GM12878 (cell line): ENCODE measurements at regions not wholly inside any gene's neighbourhood (a gene's known extent, or its start where the extent isn't known, plus 50 kb on each side); places are given as distances from the start of the nearest gene placed in this dataset.

Experiments used
- ATAC-seq: fragments of 200-7000 bp; cut with Tn5 transposase; 3 replicates; pipeline ENCODE4 v1.9.1; 2020; ENCODE audit warnings: mild to moderate bottlenecking, moderate library complexity
- BruUV-seq: library from RNA; stranded (reverse); fragments of 400-500 nt; replicated peaks from 2 replicates; lab custom pipeline; 2021; lab: Mats Ljungman, UMichigan
- CTCF ChIA-PET: fragments of 300-600 bp; sonication (Branson Sonifier 250); formaldehyde crosslinking; extraction: SDS; loops from one replicate; lab custom pipeline; 2021; ENCODE audit warnings: inconsistent platforms; lab: Yijun Ruan, JAX
- POLR2A ChIA-PET: fragments of 350-600 bp; formaldehyde crosslinking; extraction: SDS; loops from one replicate; lab custom pipeline; 2021; ENCODE audit warnings: inconsistent platforms; lab: Charles Lee
- RAD21 ChIA-PET: fragments of 300-600 bp; sonication (Branson Sonifier 250); formaldehyde crosslinking; loops from one replicate; lab custom pipeline; 2023; ENCODE audit warnings: antibody characterized with exemption; ENCODE audit not compliant: unreplicated experiment; lab: Charles Lee
- SMC1A ChIA-PET: fragments of 300-600 bp; sonication (Branson Sonifier 250); formaldehyde crosslinking; loops from one replicate; lab custom pipeline; 2023; ENCODE audit not compliant: unreplicated experiment, uncharacterized antibody; lab: Charles Lee
- DNase-seq: peaks from one replicate; pipeline ENCODE4 v3.0.0-alpha.2; 2011; ENCODE audit warnings: low read depth, low spot score
- FAIRE-seq: peaks from 3 replicates; lab custom pipeline; 2011; peaks lifted over from hg19 to GRCh38; lab: Jason Lieb, UNC
- H2AFZ ChIP-seq: 2 replicates; pipeline ENCODE4 v1.6.0; 2011; ENCODE audit warnings: low read depth, low read length, control low read depth; ENCODE audit not compliant: control insufficient read depth
- H3K27ac ChIP-seq: 2 replicates; pipeline ENCODE4 v1.5.1; 2011; ENCODE audit warnings: control low read depth; ENCODE audit not compliant: control insufficient read depth, insufficient read depth
- H3K27me3 ChIP-seq, 2 experiments: replicated peaks in 1 of 2; 2 replicates each; pipeline versions ENCODE4 v1.6.0 to v1.6.1; 2011; ENCODE audit warnings: low read length in 1 of 2; ENCODE audit not compliant: control insufficient read depth in 2 of 2, insufficient read depth in 2 of 2
- H3K36me3 ChIP-seq, 2 experiments: 2 replicates each; pipeline ENCODE4 v1.5.1; 2011; ENCODE audit warnings: low read length in 1 of 2; ENCODE audit not compliant: control insufficient read depth in 2 of 2, insufficient read depth in 2 of 2
- H3K4me1 ChIP-seq: 2 replicates; pipeline ENCODE4 v1.6.1; 2011; ENCODE audit warnings: mild to moderate bottlenecking, low read length, moderate library complexity, mixed read lengths; ENCODE audit not compliant: control insufficient read depth, insufficient read depth
- H3K4me2 ChIP-seq: 2 replicates; pipeline ENCODE4 v1.6.0; 2011; ENCODE audit warnings: control low read depth; ENCODE audit not compliant: control insufficient read depth, insufficient read depth
- H3K4me3 ChIP-seq: fragments of 200-600 bp; sonication (generic); 2 replicates; pipeline ENCODE4 v1.5.1; 2016
- H3K79me2 ChIP-seq: 2 replicates; pipeline ENCODE4 v1.6.0; 2011; ENCODE audit warnings: low read length; ENCODE audit not compliant: control insufficient read depth, insufficient read depth
- H3K9ac ChIP-seq: 2 replicates; pipeline ENCODE4 v1.8.0; 2011; ENCODE audit warnings: low read length, control low read depth, mixed read lengths; ENCODE audit not compliant: control insufficient read depth, insufficient read depth
- H3K9me3 ChIP-seq: replicated peaks from 3 replicates; pipeline ENCODE4 v1.5.1; 2011; ENCODE audit warnings: mild to moderate bottlenecking, low read length; ENCODE audit not compliant: control insufficient read depth, insufficient read depth
- H4K20me1 ChIP-seq: 2 replicates; pipeline ENCODE4 v1.6.0; 2011; ENCODE audit not compliant: control insufficient read depth, insufficient read depth
- CREB1 ChIP-seq: IDR thresholded peaks from 2 replicates; pipeline ENCODE4 v1.6.1; 2012; ENCODE audit warnings: low read depth, mild to moderate bottlenecking, inconsistent platforms
- ELK1 ChIP-seq: IDR thresholded peaks from 2 replicates; pipeline ENCODE4 v1.6.1; 2012; ENCODE audit warnings: low read depth, low read length, improper control_type of control experiment
- IRF3 ChIP-seq: fragments of 450-650 bp; IDR thresholded peaks from 2 replicates; pipeline ENCODE4 v1.6.1; 2014; ENCODE audit warnings: mild to moderate bottlenecking
- KDM1A ChIP-seq: fragments of 200-600 bp; sonication (generic); IDR thresholded peaks from 2 replicates; pipeline ENCODE4 v1.6.1; 2016; ENCODE audit warnings: borderline replicate concordance
- KLF5 ChIP-seq: fragments of 450-650 bp; IDR thresholded peaks from 2 replicates; pipeline ENCODE4 v1.6.1; 2014; ENCODE audit warnings: mild to moderate bottlenecking; ENCODE audit not compliant: partially characterized antibody
- MAX ChIP-seq: IDR thresholded peaks from 2 replicates; pipeline ENCODE4 v1.6.1; 2012; ENCODE audit warnings: low read depth, low read length, improper control_type of control experiment
- MEF2A ChIP-seq: IDR thresholded peaks from 2 replicates; pipeline ENCODE4 v1.6.1; 2011; ENCODE audit warnings: low read depth, mild to moderate bottlenecking, low read length, moderate library complexity; ENCODE audit not compliant: insufficient read depth
- MEF2B ChIP-seq: fragments of 450-650 bp; IDR thresholded peaks from 2 replicates; pipeline ENCODE4 v1.6.1; 2018; ENCODE audit warnings: mild to moderate bottlenecking, moderate library complexity; ENCODE audit not compliant: partially characterized antibody, poor library complexity, severe bottlenecking
- MXI1 ChIP-seq: fragments of 150-350 bp; IDR thresholded peaks from 2 replicates; pipeline ENCODE4 v1.6.1; 2011; ENCODE audit warnings: low read depth, mild to moderate bottlenecking, inconsistent platforms, low read length, improper control_type of control experiment
- PAX5 ChIP-seq: IDR thresholded peaks from 2 replicates; pipeline ENCODE4 v1.6.1; 2011; ENCODE audit warnings: low read depth, low read length, borderline replicate concordance
- RCOR1 ChIP-seq: conservative IDR thresholded peaks from 2 replicates; pipeline ENCODE4 v1.6.1; 2012; ENCODE audit warnings: low read depth, low read length, improper control_type of control experiment
- TCF12 ChIP-seq: IDR thresholded peaks from 2 replicates; pipeline ENCODE4 v1.6.1; 2011; ENCODE audit warnings: low read depth, mild to moderate bottlenecking, low read length
- ZBTB11 ChIP-seq: fragments of 450-650 bp; formaldehyde crosslinking; IDR thresholded peaks from 2 replicates; pipeline ENCODE4 v1.5.0; 2022; ENCODE audit warnings: mild to moderate bottlenecking, missing genetic modification characterization
- ZBTB4 ChIP-seq: fragments of 450-650 bp; formaldehyde crosslinking; IDR thresholded peaks from 2 replicates; pipeline ENCODE4 v1.4.0; 2022; ENCODE audit warnings: mild to moderate bottlenecking, moderate library complexity
- ZNF622 ChIP-seq: fragments of 450-650 bp; IDR thresholded peaks from 2 replicates; pipeline ENCODE4 v1.6.1; 2017; ENCODE audit warnings: mild to moderate bottlenecking, inconsistent platforms
- WGBS: methylation state at CpG from one replicate; pipeline ENCODE4 v1.1.6; 2016; ENCODE audit warnings: low lambda C conversion rate; ENCODE audit not compliant: insufficient replicate concordance, insufficient coverage; ENCODE audit errors: missing lambda C conversion rate; 5-methylcytosine and 5-hydroxymethylcytosine counted together
- in situ Hi-C: fragments of 300-500 bp; cut with MboI; formaldehyde crosslinking; loops from 9 replicates; pipeline ENCODE4 v1.14.3; 2018; ENCODE audit warnings: mixed read lengths
- intact Hi-C: fragments of 100-400 bp; cut with micrococcal nuclease; formaldehyde crosslinking; loops from one replicate; pipeline ENCODE4 v1.14.2; 2022; ENCODE audit not compliant: unreplicated experiment

GRCh38 chr9:1521547-1521946, 471.4 kb downstream of the DMRT2 start:
- no peak for DNase-seq
- ChIA-PET POLR2A (interaction anchor here (0.5 to 0.9 kb wide), 2 partner anchors 31 to 246 kb away, joined by 3 to 5 read pairs; no protein-coding TSS in a partner anchor), RAD21 (interaction anchor here (0.7 to 3.6 kb wide), 10 partner anchors 12 to 85 kb away, joined by 3 to 23 read pairs (median 6); no protein-coding TSS in a partner anchor), CTCF (interaction anchor here (1.3 to 3.1 kb wide), 6 partner anchors 8 to 252 kb away, joined by 3 to 14 read pairs (median 6); no protein-coding TSS in a partner anchor), SMC1A (interaction anchor here (1.0 to 3.6 kb wide), 11 partner anchors 10 to 418 kb away, joined by 4 to 24 read pairs (median 9); no protein-coding TSS in a partner anchor)
- ATAC-seq: no peak
- 61% methylated on average over 4 of the region's 4 CpGs for WGBS
- Histone ChIP-seq H2AFZ (no peak overlapping the region), H3K4me2 (no peak overlapping the region), H3K9me3 (no peaks in the 10 kb centered on the region), H3K4me1 (no peaks in the 10 kb centered on the region; the same call in 1 of the 2 replicates), H3K27ac (no peak overlapping the region), H4K20me1 (no peaks in the 10 kb centered on the region), H3K79me2 (no peaks in the 10 kb centered on the region), H3K4me3 (no peak overlapping the region), H3K9ac (no peak overlapping the region), H3K36me3 (no peaks in the 10 kb centered on the region), H3K27me3 (no peaks in the 10 kb centered on the region)
- intact Hi-C loops (no loop called here), in situ Hi-C loops (no loop called here)
- TF ChIP-seq MXI1: no peak
- TF ChIP-seq ZBTB11 (CRISPR knock-in tag): no peak
- no peak for TF ChIP-seq ELK1
- TF ChIP-seq KLF5: no peak
- TF ChIP-seq CREB1: no peak
- TF ChIP-seq MEF2B: no peak
- TF ChIP-seq ZBTB4 (CRISPR knock-in tag): no peak
- no peak for TF ChIP-seq KDM1A
- no peak for TF ChIP-seq MEF2A
- no peak for TF ChIP-seq PAX5
- TF ChIP-seq TCF12: no peak
- TF ChIP-seq IRF3: no peak
- TF ChIP-seq ZNF622: no peak
- no peak for TF ChIP-seq MAX
- TF ChIP-seq RCOR1: no peak
- BruUV-seq: no TSS peak
- FAIRE-seq: no peak
